ENCODE measurements at regions not wholly inside any gene's neighbourhood (a gene's known extent, or its start where the extent isn't known, plus 50 kb on each side); places are given as distances from the start of the nearest gene placed in this dataset.
A peak's percentile ranks its signal among the peaks of the same experiment; 100 is the strongest.

GRCh38 chr12:96091833-96092232 lies 56.4 kb upstream of the LTA4H start:
- TF ChIP-seq, protein P1, sequence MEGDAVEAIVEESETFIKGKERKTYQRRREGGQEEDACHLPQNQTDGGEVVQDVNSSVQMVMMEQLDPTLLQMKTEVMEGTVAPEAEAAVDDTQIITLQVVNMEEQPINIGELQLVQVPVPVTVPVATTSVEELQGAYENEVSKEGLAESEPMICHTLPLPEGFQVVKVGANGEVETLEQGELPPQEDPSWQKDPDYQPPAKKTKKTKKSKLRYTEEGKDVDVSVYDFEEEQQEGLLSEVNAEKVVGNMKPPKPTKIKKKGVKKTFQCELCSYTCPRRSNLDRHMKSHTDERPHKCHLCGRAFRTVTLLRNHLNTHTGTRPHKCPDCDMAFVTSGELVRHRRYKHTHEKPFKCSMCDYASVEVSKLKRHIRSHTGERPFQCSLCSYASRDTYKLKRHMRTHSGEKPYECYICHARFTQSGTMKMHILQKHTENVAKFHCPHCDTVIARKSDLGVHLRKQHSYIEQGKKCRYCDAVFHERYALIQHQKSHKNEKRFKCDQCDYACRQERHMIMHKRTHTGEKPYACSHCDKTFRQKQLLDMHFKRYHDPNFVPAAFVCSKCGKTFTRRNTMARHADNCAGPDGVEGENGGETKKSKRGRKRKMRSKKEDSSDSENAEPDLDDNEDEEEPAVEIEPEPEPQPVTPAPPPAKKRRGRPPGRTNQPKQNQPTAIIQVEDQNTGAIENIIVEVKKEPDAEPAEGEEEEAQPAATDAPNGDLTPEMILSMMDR (conservative IDR thresholded peaks at IDR 0.05; ENCODE audit: low read depth, low read length): peak; percentile 59
- no peak for TF ChIP-seq EZH2phosphoT487 (IDR thresholded peaks at IDR 0.05; ENCODE audit: borderline replicate concordance, low read length)
